ENCODE measurements at regions not wholly inside any gene's neighbourhood (a gene's known extent, or its start where the extent isn't known, plus 50 kb on each side); places are given as distances from the start of the nearest gene placed in this dataset.
A peak's percentile ranks its signal among the peaks of the same experiment; 100 is the strongest.

- DNase-seq (ENCODE audit: low spot score) = no peak
- H3K9me3 ChIP-seq (ENCODE audit: low read length) = no peaks in the 10 kb centered on the region
- TF ChIP-seq CTCF (conservative IDR thresholded peaks at IDR 0.05; ENCODE audit: low read length) (0 out of 2 replicates have a peak, but pooled peaks have one; percentile 15), EZH2phosphoT487 (IDR thresholded peaks at IDR 0.05; ENCODE audit: borderline replicate concordance, low read depth, low read length) (no peak)
- intact Hi-C loops (cut with micrococcal nuclease; ENCODE audit: unreplicated experiment) = no loop called here
- H4K20me1 ChIP-seq (ENCODE audit: insufficient read depth, low read length) = no peaks in the 10 kb centered on the region
- H3K4me1 ChIP-seq (ENCODE audit: insufficient read depth, low read length, poor library complexity, severe bottlenecking) = no peaks in the 10 kb centered on the region
- no peaks in the 10 kb centered on the region for H3K79me2 ChIP-seq (ENCODE audit: insufficient read depth, low read depth, low read length)
- no peak overlapping the region for H2AFZ ChIP-seq (ENCODE audit: low read length)
- H3K27ac ChIP-seq (ENCODE audit: low read depth, low read length, poor library complexity, severe bottlenecking) = no peak overlapping the region
- H3K9me2 ChIP-seq (ENCODE audit: insufficient read depth, low read length) = no peaks in the 10 kb centered on the region
- H3K36me3 ChIP-seq (ENCODE audit: insufficient read depth, low read length) = no peaks in the 10 kb centered on the region
- ChIA-PET CTCF (ENCODE audit: unreplicated experiment) (no interaction called here), POLR2A (no interaction called here)
- H3K4me3 ChIP-seq (ENCODE audit: low read depth, low read length, poor library complexity, severe bottlenecking) = no peak overlapping the region
- BruUV-seq (replicated peaks) = no TSS peak
- no peak overlapping the region for H3K4me2 ChIP-seq (ENCODE audit: low read length)
Measured at GRCh38 chr15:47963265-47963664, 157.5 kb upstream of the SLC24A5 start.

GRCh38 chr15:47964229-47964628 is 156.6 kb upstream of the SLC24A5 start:
- Histone ChIP-seq H3K4me2 (ENCODE audit: low read length) (no peak overlapping the region), H3K9me2 (ENCODE audit: insufficient read depth, low read length) (no peaks in the 10 kb centered on the region), H3K4me1 (ENCODE audit: insufficient read depth, low read length, poor library complexity, severe bottlenecking) (no peaks in the 10 kb centered on the region), H3K27ac (ENCODE audit: low read depth, low read length, poor library complexity, severe bottlenecking) (no peak overlapping the region), H3K36me3 (ENCODE audit: insufficient read depth, low read length) (no peaks in the 10 kb centered on the region), H3K79me2 (ENCODE audit: insufficient read depth, low read depth, low read length) (no peaks in the 10 kb centered on the region), H3K9me3 (ENCODE audit: low read length) (no peaks in the 10 kb centered on the region), H4K20me1 (ENCODE audit: insufficient read depth, low read length) (no peaks in the 10 kb centered on the region), H2AFZ (ENCODE audit: low read length) (no peak overlapping the region), H3K4me3 (ENCODE audit: low read depth, low read length, poor library complexity, severe bottlenecking) (no peak overlapping the region)
- intact Hi-C loops (cut with micrococcal nuclease; ENCODE audit: unreplicated experiment) = no loop called here
- TF ChIP-seq CTCF (conservative IDR thresholded peaks at IDR 0.05; ENCODE audit: low read length) (no peak), EZH2phosphoT487 (IDR thresholded peaks at IDR 0.05; ENCODE audit: borderline replicate concordance, low read depth, low read length) (no peak)
- CTCF ChIA-PET (ENCODE audit: unreplicated experiment) = no interaction called here
- POLR2A ChIA-PET = no interaction called here
- BruUV-seq (replicated peaks) = no TSS peak
- no peak for DNase-seq (ENCODE audit: low spot score)

GRCh38 chr15:47965297-47965696 is 155.5 kb upstream of the SLC24A5 start:
- BruUV-seq (replicated peaks) = no TSS peak
- no peak overlapping the region for H3K4me3 ChIP-seq (ENCODE audit: low read depth, low read length, poor library complexity, severe bottlenecking)
- no peak overlapping the region for H3K4me2 ChIP-seq (ENCODE audit: low read length)
- no peak overlapping the region for H2AFZ ChIP-seq (ENCODE audit: low read length)
- no peaks in the 10 kb centered on the region for H4K20me1 ChIP-seq (ENCODE audit: insufficient read depth, low read length)
- intact Hi-C loops (cut with micrococcal nuclease; ENCODE audit: unreplicated experiment) = no loop called here
- TF ChIP-seq CTCF (conservative IDR thresholded peaks at IDR 0.05; ENCODE audit: low read length) (no peak), EZH2phosphoT487 (IDR thresholded peaks at IDR 0.05; ENCODE audit: borderline replicate concordance, low read depth, low read length) (no peak)
- DNase-seq (ENCODE audit: low spot score) = no peak
- H3K9me3 ChIP-seq (ENCODE audit: low read length) = no peaks in the 10 kb centered on the region
- H3K9me2 ChIP-seq (ENCODE audit: insufficient read depth, low read length) = no peaks in the 10 kb centered on the region
- POLR2A ChIA-PET = interaction anchor here (0.6 to 1.5 kb wide), 2 partner anchors 10 to 98 kb away, joined by 5 to 6 read pairs; no protein-coding TSS in a partner anchor
- no peaks in the 10 kb centered on the region for H3K4me1 ChIP-seq (ENCODE audit: insufficient read depth, low read length, poor library complexity, severe bottlenecking)
- no peaks in the 10 kb centered on the region for H3K36me3 ChIP-seq (ENCODE audit: insufficient read depth, low read length)
- H3K79me2 ChIP-seq (ENCODE audit: insufficient read depth, low read depth, low read length) = no peaks in the 10 kb centered on the region
- no peak overlapping the region for H3K27ac ChIP-seq (ENCODE audit: low read depth, low read length, poor library complexity, severe bottlenecking)
- CTCF ChIA-PET (ENCODE audit: unreplicated experiment) = no interaction called here

Data from OCI-LY7 (cell line).